PFSK-1 (cell line): ENCODE measurements at regions not wholly inside any gene's neighbourhood (a gene's known extent, or its start where the extent isn't known, plus 50 kb on each side); places are given as distances from the start of the nearest gene placed in this dataset.

Source experiments
- FOXP2 ChIP-seq: optimal IDR thresholded peaks from 2 replicates; pipeline ENCODE3; 2011; ENCODE audit warnings: borderline replicate concordance, control low read depth, inconsistent platforms; ENCODE audit not compliant: insufficient read depth; ENCODE audit errors: extremely low read length, extremely low read depth
- POLR2AphosphoS5 ChIP-seq: IDR thresholded peaks from 2 replicates; pipeline ENCODE4 v1.6.1; 2012; ENCODE audit warnings: low read depth, mild to moderate bottlenecking, control low read depth, low read length, moderate library complexity
- SIN3A ChIP-seq: IDR thresholded peaks from 2 replicates; pipeline ENCODE4 v1.6.1; 2012; ENCODE audit warnings: mild to moderate bottlenecking, low read length, moderate library complexity, borderline replicate concordance; ENCODE audit not compliant: insufficient read depth
- TAF1 ChIP-seq: IDR thresholded peaks from 2 replicates; pipeline ENCODE4 v1.6.1; 2012; ENCODE audit warnings: low read length, control low read depth, borderline replicate concordance; ENCODE audit not compliant: insufficient read depth
- TF ChIP-seq, protein P1 (sequence below), 2 experiments: IDR thresholded peaks; 2 replicates each; pipeline versions ENCODE4 v1.6.1 to v1.8.0; 2011 to 2012; ENCODE audit warnings: low read depth in 2 of 2, low read length in 2 of 2, control low read depth in 1 of 2, inconsistent platforms in 1 of 2, mild to moderate bottlenecking in 1 of 2, moderate library complexity in 1 of 2; ENCODE audit not compliant: insufficient read depth in 1 of 2

DNA sequence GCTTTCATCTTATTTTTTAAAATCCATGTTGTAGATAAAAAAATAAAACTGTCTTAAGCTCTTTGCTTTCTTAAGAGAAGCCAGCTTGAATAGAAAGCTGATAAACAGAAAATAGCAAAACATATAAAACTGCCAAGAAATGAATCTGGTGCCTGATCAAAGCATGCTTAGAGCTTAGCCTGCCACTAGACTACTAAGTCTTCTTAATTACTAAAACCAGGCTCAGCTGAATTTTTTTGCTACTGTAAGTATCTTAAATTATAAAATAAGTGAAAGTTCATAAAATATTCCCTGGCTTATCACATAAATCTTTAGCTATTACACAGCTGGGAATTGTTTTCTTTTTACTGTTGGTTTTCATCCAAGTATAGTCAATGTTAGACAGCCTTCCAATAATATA is 803.9 kb downstream of the DIPK2A start:
- TF ChIP-seq POLR2AphosphoS5 (no peak), SIN3A (no peak), TAF1 (no peak), FOXP2 (no peak)
- TF ChIP-seq, protein P1, sequence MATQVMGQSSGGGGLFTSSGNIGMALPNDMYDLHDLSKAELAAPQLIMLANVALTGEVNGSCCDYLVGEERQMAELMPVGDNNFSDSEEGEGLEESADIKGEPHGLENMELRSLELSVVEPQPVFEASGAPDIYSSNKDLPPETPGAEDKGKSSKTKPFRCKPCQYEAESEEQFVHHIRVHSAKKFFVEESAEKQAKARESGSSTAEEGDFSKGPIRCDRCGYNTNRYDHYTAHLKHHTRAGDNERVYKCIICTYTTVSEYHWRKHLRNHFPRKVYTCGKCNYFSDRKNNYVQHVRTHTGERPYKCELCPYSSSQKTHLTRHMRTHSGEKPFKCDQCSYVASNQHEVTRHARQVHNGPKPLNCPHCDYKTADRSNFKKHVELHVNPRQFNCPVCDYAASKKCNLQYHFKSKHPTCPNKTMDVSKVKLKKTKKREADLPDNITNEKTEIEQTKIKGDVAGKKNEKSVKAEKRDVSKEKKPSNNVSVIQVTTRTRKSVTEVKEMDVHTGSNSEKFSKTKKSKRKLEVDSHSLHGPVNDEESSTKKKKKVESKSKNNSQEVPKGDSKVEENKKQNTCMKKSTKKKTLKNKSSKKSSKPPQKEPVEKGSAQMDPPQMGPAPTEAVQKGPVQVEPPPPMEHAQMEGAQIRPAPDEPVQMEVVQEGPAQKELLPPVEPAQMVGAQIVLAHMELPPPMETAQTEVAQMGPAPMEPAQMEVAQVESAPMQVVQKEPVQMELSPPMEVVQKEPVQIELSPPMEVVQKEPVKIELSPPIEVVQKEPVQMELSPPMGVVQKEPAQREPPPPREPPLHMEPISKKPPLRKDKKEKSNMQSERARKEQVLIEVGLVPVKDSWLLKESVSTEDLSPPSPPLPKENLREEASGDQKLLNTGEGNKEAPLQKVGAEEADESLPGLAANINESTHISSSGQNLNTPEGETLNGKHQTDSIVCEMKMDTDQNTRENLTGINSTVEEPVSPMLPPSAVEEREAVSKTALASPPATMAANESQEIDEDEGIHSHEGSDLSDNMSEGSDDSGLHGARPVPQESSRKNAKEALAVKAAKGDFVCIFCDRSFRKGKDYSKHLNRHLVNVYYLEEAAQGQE (IDR thresholded peaks at IDR 0.05; ENCODE audit: insufficient read depth in 1 of 2, low read depth in 2 of 2, low read length in 2 of 2): no peak
